ENCODE measurements at regions not wholly inside any gene's neighbourhood (a gene's known extent, or its start where the extent isn't known, plus 50 kb on each side); places are given as distances from the start of the nearest gene placed in this dataset.

DNA sequence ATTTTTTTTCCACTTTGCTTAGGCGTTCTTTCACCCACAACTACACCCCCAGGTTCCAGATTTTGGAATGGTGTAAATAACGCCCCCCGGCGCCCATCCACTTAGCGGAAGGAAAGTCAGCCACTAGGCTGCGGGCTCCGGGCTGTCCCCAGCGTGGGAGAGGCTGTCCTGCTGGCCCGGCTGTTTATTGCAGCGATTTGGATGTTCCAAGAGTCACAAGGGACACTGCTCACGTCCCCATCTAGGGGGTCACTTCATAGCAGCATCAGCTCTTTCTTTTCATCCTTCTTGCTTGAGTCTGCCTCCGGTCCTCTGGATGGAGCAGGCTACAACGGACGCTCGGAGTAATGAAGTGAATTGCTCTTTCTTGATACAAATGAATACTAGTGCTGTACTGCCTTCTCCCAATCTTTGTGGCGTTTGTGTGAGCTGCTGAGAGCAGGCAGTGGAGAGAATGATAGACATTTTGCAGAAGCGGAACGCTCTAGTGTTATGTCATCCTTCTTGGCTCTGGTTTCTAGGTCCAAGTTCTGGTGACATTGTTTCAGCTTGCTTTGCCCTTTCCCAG, 50.7 kb upstream of the PAIP2B start:
- H3K27me3 ChIP-seq (ENCODE audit: control insufficient read depth, insufficient read depth, low read length) = peaks cover 47% of the 10 kb centered on the region
- peak overlapping the region; percentile 64 for H3K4me3 ChIP-seq (ENCODE audit: low read depth, low read length)
- H3K36me3 ChIP-seq (ENCODE audit: control insufficient read depth, insufficient read depth, low read length) = no peaks in the 10 kb centered on the region
- no peak overlapping the region for H3K27ac ChIP-seq (ENCODE audit: low read depth, low read length)
- no peak overlapping the region for H3K9ac ChIP-seq (ENCODE audit: low read length)
- peaks cover 10% of the 10 kb centered on the region; the same call in 1 of the 2 replicates for H3K9me3 ChIP-seq (ENCODE audit: control insufficient read depth, insufficient read depth, low read depth, low read length)
- peaks cover 29% of the 10 kb centered on the region for H3K4me1 ChIP-seq (ENCODE audit: control insufficient read depth, insufficient read depth, low read length)

GRCh38 chr2:71277147-71277475, 50.2 kb upstream of the PAIP2B start:
- peak overlapping the region; percentile 64 for H3K4me3 ChIP-seq (ENCODE audit: low read depth, low read length)
- no peak overlapping the region for H3K27ac ChIP-seq (ENCODE audit: low read depth, low read length)
- peaks cover 25% of the 10 kb centered on the region for H3K4me1 ChIP-seq (ENCODE audit: control insufficient read depth, insufficient read depth, low read length)

DNA sequence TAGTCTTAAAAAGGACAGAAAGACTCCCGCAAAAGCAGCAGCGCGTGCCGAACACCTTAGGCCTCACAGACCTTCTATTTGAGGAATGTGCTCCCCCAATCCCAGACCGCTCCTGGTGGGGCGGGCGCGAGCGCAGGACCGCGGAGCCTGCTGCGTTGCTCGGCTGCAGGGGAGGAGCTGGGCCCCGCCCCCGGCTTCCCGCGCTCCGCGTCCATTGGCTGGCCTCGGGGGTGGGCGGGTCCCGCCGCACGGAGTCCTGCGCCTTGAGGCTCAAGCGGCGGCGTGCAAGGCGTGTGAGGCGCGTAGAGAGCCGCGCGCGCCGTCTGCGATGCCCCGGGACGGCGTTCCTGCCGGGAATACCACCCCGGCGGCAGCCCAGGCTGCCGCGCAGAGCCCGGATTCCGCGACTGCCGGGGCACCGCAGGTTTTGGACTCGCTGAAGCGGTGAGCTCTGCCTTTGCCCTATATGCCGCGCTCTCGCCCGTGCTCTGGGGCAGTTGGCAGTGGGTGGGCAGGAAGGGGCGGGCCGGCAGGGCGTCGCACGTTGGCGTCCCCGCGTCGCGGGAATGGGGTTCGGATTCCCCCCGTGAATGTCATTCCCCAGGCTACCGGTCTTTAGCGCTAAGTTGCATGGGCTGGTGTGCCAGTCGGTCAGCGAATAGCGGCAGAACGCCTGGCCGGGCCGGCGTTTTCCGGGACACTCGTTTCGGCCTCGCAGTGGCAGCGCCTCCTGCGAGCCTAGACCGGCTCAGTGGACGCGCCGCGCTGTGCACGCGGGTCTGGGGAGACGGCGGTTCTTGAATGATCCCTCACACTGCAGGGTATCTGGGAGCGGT, 49.6 kb upstream of the PAIP2B start:
- no peak overlapping the region for H3K27ac ChIP-seq (ENCODE audit: low read depth, low read length)
- H3K9ac ChIP-seq (ENCODE audit: low read length) = peak overlapping the region; percentile 58

More at GRCh38 chr2:71277147-71277475, 50.2 kb upstream of the PAIP2B start:
- peak overlapping the region; percentile 58 for H3K9ac ChIP-seq (ENCODE audit: low read length)
- H3K36me3 ChIP-seq (ENCODE audit: control insufficient read depth, insufficient read depth, low read length) = no peaks in the 10 kb centered on the region
- peaks cover 47% of the 10 kb centered on the region for H3K27me3 ChIP-seq (ENCODE audit: control insufficient read depth, insufficient read depth, low read length)
- peaks cover 10% of the 10 kb centered on the region; the same call in 1 of the 2 replicates for H3K9me3 ChIP-seq (ENCODE audit: control insufficient read depth, insufficient read depth, low read depth, low read length)

More for the DNA sequence above, 49.6 kb upstream of the PAIP2B start:
- H3K27me3 ChIP-seq (ENCODE audit: control insufficient read depth, insufficient read depth, low read length) = peaks cover 47% of the 10 kb centered on the region
- peaks cover 10% of the 10 kb centered on the region; the same call in 1 of the 2 replicates for H3K9me3 ChIP-seq (ENCODE audit: control insufficient read depth, insufficient read depth, low read depth, low read length)
- H3K4me1 ChIP-seq (ENCODE audit: control insufficient read depth, insufficient read depth, low read length) = peaks cover 25% of the 10 kb centered on the region
- peak overlapping the region; percentile 64 for H3K4me3 ChIP-seq (ENCODE audit: low read depth, low read length)
- no peaks in the 10 kb centered on the region for H3K36me3 ChIP-seq (ENCODE audit: control insufficient read depth, insufficient read depth, low read length)
